ENCODE measurements at regions not wholly inside any gene's neighbourhood (a gene's known extent, or its start where the extent isn't known, plus 50 kb on each side); places are given as distances from the start of the nearest gene placed in this dataset.

GRCh38 chr4:81807386-81807785 lies 335.7 kb upstream of the RASGEF1B start:
- TF ChIP-seq CTCF (IDR thresholded peaks at IDR 0.05; ENCODE audit: low read depth, low read length, missing control alignments): no peak
- no peak for DNase-seq (ENCODE audit: extremely low read depth, low read depth)
- H3K4me3 ChIP-seq (replicated peaks; ENCODE audit: low read depth, low read length): no peak overlapping the region

GRCh38 chr4:81806485-81806884 lies 334.8 kb upstream of the RASGEF1B start:
- DNase-seq (ENCODE audit: extremely low read depth, low read depth): no peak
- H3K4me3 ChIP-seq (replicated peaks; ENCODE audit: low read depth, low read length): no peak overlapping the region
- TF ChIP-seq CTCF (IDR thresholded peaks at IDR 0.05; ENCODE audit: low read depth, low read length, missing control alignments): no peak

GRCh38 chr4:81804849-81805248 lies 333.1 kb upstream of the RASGEF1B start:
- DNase-seq (ENCODE audit: extremely low read depth, low read depth): no peak
- H3K4me3 ChIP-seq (replicated peaks; ENCODE audit: low read depth, low read length): no peak overlapping the region
- no peak for TF ChIP-seq CTCF (IDR thresholded peaks at IDR 0.05; ENCODE audit: low read depth, low read length, missing control alignments)

GRCh38 chr4:81802285-81802846 lies 330.7 kb upstream of the RASGEF1B start:
- no peak for DNase-seq (ENCODE audit: extremely low read depth, low read depth)
- no peak for TF ChIP-seq CTCF (IDR thresholded peaks at IDR 0.05; ENCODE audit: low read depth, low read length, missing control alignments)
- no peak overlapping the region for H3K4me3 ChIP-seq (replicated peaks; ENCODE audit: low read depth, low read length)

GRCh38 chr4:81799371-81799770 lies 327.7 kb upstream of the RASGEF1B start:
- no peak overlapping the region for H3K4me3 ChIP-seq (replicated peaks; ENCODE audit: low read depth, low read length)
- no peak for DNase-seq (ENCODE audit: extremely low read depth, low read depth)
- TF ChIP-seq CTCF (IDR thresholded peaks at IDR 0.05; ENCODE audit: low read depth, low read length, missing control alignments): no peak

GRCh38 chr4:81796790-81797528 lies 325.3 kb upstream of the RASGEF1B start:
- no peak for DNase-seq (ENCODE audit: extremely low read depth, low read depth)
- no peak for TF ChIP-seq CTCF (IDR thresholded peaks at IDR 0.05; ENCODE audit: low read depth, low read length, missing control alignments)
- H3K4me3 ChIP-seq (replicated peaks; ENCODE audit: low read depth, low read length): no peak overlapping the region
